ENCODE measurements at regions not wholly inside any gene's neighbourhood (a gene's known extent, or its start where the extent isn't known, plus 50 kb on each side); places are given as distances from the start of the nearest gene placed in this dataset.

DNA sequence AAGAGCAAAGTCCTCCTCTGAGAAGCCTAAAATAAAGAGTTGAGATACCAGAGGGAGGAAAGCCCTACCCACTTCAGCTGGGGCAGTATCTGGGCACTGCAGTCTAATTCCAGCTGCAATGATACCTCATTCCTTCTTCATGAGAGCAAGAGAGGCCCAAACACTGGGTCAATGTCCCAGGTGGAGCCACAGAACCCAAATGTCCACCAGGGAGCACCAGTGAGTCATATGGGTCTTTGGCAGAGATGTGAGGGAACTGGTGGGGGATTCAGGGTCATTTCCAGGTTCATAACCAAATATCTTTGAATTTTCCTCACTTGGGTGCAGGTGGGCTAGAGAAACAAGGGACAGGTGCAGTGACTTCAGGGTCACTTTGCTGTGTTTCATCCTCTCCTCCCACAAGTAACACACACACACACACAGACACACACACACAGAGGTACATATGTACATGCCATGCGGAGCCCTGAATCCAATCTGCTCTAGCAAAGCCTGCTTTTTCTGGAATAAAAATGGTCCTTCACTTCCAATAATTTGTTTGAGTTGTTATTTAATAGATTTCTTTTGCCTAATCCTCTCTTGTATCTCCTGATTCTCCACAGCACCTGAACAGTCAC lies 585.4 kb downstream of the SOX6 start:
- intact Hi-C loops (cut with DNase I), result loop anchor here in 6 of 10 donors (2.0 to 5.0 kb wide), 3 partner anchors 46 to 842 kb away; no protein-coding TSS in a partner anchor
- Histone ChIP-seq H3K36me3 (no peaks in the 10 kb centered on the region), H3K27ac (no peak overlapping the region), H3K4me1 (peaks cover 0 to 21% (median 10%) of the 10 kb centered on the region in 12 donors), H3K9me3 (peaks cover 0 to 9% (median 0%) of the 10 kb centered on the region in 12 donors), H3K4me3 (no peak overlapping the region), H3K27me3 (no peaks in the 10 kb centered on the region)
- ATAC-seq (peak in 1 of 4 donors; percentile 60), DNase-seq (peak in 4 of 5 donors; percentile 29 to 47 (median 36))
- 89 to 100% (median 97%) methylated on average over 1 of the region's 1 CpG for WGBS, 4 donors
- TF ChIP-seq, protein P1, sequence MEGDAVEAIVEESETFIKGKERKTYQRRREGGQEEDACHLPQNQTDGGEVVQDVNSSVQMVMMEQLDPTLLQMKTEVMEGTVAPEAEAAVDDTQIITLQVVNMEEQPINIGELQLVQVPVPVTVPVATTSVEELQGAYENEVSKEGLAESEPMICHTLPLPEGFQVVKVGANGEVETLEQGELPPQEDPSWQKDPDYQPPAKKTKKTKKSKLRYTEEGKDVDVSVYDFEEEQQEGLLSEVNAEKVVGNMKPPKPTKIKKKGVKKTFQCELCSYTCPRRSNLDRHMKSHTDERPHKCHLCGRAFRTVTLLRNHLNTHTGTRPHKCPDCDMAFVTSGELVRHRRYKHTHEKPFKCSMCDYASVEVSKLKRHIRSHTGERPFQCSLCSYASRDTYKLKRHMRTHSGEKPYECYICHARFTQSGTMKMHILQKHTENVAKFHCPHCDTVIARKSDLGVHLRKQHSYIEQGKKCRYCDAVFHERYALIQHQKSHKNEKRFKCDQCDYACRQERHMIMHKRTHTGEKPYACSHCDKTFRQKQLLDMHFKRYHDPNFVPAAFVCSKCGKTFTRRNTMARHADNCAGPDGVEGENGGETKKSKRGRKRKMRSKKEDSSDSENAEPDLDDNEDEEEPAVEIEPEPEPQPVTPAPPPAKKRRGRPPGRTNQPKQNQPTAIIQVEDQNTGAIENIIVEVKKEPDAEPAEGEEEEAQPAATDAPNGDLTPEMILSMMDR (IDR thresholded peaks at IDR 0.05), result peak; percentile 36 to 76 (median 60)
- no peak for TF ChIP-seq POLR2A (IDR thresholded peaks at IDR 0.05)

DNA sequence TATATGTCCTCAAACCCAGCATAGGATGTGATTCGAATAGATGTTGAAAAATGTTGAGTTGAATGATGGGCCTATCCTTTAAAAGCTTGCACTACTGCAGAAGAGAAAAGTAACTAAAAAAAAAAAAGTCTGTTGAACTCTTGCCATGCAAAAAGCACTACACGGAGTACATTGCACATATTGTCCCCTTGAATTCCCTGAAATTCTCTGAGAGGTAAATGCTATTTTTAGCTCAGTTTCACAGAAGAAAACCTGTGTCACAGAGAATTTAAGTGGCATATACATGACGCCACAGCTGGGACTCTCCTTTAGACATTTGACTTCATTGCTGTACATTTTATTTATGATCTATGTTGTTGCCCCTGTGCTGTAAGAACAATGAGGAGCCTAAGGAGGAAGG lies 583.8 kb downstream of the SOX6 start:
- H3K27me3 ChIP-seq, result no peaks in the 10 kb centered on the region
- intact Hi-C loops (cut with DNase I), result loop anchor here in 5 of 10 donors (5.0 kb wide), 2 partner anchors 45 to 840 kb away; no protein-coding TSS in a partner anchor
- no peak overlapping the region for H3K4me3 ChIP-seq
- H3K9me3 ChIP-seq, result no peaks in the 10 kb centered on the region
- no peak for ATAC-seq
- H3K36me3 ChIP-seq, result no peaks in the 10 kb centered on the region
- TF ChIP-seq, protein P1 (IDR thresholded peaks at IDR 0.05), result no peak
- TF ChIP-seq POLR2A (IDR thresholded peaks at IDR 0.05), result no peak
- no peak overlapping the region for H3K27ac ChIP-seq
- WGBS, 4 donors, result 68 to 73% (median 71%) methylated on average over 3 of the region's 3 CpGs
- DNase-seq, result no peak
- peaks cover 0 to 21% (median 10%) of the 10 kb centered on the region in 12 donors for H3K4me1 ChIP-seq

DNA sequence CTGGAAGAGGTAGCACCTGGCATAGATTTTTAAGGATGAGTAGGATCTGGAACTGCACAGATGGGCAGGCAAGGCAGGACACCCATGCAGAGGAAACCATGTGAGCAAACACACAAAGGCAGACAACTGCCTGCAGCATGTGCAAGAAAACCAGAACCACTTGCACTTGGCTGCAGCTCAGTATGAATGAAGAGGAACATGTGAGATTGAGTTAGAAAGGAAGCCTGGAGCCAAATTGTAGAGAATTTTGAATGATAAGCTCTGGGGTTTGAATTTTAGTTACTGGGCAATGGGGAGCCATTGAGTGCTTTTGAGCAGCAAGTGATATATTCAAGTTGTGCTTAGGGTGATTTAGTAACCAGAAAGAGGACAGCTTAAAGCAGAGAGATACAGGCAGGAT lies 583.4 kb downstream of the SOX6 start:
- Histone ChIP-seq H3K9me3 (no peaks in the 10 kb centered on the region), H3K4me3 (no peak overlapping the region), H3K27ac (peak overlapping the region in 2 of 12 donors; percentile 69 to 81), H3K27me3 (no peaks in the 10 kb centered on the region), H3K36me3 (no peaks in the 10 kb centered on the region), H3K4me1 (peaks cover 0 to 21% (median 10%) of the 10 kb centered on the region in 12 donors)
- no peak for ATAC-seq
- intact Hi-C loops (cut with DNase I), result loop anchor here in 5 of 10 donors (5.0 kb wide), 2 partner anchors 44 to 839 kb away; no protein-coding TSS in a partner anchor
- no peak for TF ChIP-seq POLR2A (IDR thresholded peaks at IDR 0.05)
- TF ChIP-seq, protein P1 (IDR thresholded peaks at IDR 0.05), result no peak
- no peak for DNase-seq

DNA sequence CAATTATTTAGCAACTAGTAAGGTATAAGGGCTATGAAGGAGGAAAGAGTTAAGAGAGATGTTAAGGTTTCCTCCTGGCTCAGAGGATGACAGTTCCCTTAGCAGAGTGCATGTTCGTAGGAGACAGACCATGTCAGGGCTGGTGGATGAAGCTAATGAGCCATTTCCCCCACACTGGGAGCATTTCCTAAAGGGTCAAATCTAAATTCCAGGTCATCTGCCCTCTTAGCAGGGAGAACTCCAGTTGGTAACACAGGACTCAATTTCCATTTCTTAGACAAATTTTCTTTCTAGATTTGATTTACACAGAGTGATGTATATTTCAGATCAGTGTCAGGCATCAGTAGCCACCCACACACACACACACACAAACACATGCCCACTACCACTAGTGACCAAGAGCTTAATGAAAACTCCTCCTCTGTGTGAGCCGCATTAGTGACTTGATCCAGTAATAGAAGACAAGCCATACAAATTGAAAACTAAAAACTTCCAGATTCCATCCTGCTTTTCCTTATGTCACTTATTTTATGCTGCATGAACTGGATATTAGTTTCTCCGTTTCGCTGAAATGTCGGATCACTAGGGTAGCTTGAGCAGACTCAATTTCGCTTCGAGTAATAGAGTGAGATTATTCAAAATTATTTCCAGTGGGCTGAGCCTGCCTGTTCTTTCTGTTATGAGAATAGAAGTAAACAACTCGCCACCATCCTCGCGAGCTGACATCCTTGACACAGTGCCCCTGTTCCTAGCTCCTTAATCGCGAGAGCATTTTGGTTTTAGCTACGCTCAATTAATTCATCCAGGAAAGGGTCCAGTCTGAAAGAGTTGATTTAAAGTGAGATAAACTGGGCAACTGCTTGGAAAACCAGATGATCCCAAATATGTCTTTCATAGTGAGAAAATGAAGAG lies 582.6 kb downstream of the SOX6 start:
- intact Hi-C loops (cut with DNase I), result loop anchor here in 5 of 10 donors (5.0 kb wide), 2 partner anchors 44 to 839 kb away; no protein-coding TSS in a partner anchor
- TF ChIP-seq, protein P1 (IDR thresholded peaks at IDR 0.05), result no peak
- TF ChIP-seq POLR2A (IDR thresholded peaks at IDR 0.05), result no peak
- no peaks in the 10 kb centered on the region for H3K36me3 ChIP-seq
- no peaks in the 10 kb centered on the region for H3K9me3 ChIP-seq
- H3K4me3 ChIP-seq, result no peak overlapping the region
- WGBS, 4 donors, result 73 to 80% (median 78%) methylated on average over 13 of the region's 13 CpGs
- peaks cover 0 to 21% (median 10%) of the 10 kb centered on the region in 12 donors for H3K4me1 ChIP-seq
- no peaks in the 10 kb centered on the region for H3K27me3 ChIP-seq
- DNase-seq (no peak), ATAC-seq (no peak)
- peak overlapping the region in 9 of 12 donors; percentile 3 to 87 (median 33) for H3K27ac ChIP-seq
